HG02840 (cell line): ENCODE measurements at regions not wholly inside any gene's neighbourhood (a gene's known extent, or its start where the extent isn't known, plus 50 kb on each side); places are given as distances from the start of the nearest gene placed in this dataset.

Experiments used
- ATAC-seq: cut with Tn5 transposase; IDR thresholded peaks from one replicate; pipeline ENCODE4 v1.9.1; 2021; ENCODE audit warnings: mild to moderate bottlenecking, moderate library complexity, moderate number of reproducible peaks; ENCODE audit not compliant: unreplicated experiment, low FRiP score

GRCh38 chr4:138426786-138427185, 184.6 kb upstream of the SLC7A11 start:
- no peak for ATAC-seq

- no peak for ATAC-seq
Observed at GRCh38 chr4:138420471-138420870, 178.3 kb upstream of the SLC7A11 start.

- ATAC-seq: no peak
Observed at GRCh38 chr4:138414202-138414601, 172.1 kb upstream of the SLC7A11 start.

DNA sequence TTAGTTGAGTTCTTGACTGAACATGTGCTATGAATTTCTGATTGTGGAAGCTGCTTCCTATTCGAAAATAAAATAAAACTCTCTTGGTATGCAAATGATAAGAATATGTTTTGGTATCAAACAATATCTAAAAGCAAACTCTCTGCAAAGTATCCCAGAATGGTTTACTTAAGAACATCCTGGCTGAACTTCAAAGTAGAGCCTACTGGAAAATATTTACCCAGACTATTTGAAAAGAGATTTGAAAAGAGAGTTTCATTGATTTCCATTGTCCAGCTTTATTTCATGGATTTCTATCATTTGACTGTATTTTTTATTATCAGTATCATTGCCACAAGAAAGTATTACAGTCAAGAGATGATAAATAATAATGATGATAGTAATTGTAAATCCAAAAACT, 171.1 kb upstream of the SLC7A11 start:
- ATAC-seq: no peak

DNA sequence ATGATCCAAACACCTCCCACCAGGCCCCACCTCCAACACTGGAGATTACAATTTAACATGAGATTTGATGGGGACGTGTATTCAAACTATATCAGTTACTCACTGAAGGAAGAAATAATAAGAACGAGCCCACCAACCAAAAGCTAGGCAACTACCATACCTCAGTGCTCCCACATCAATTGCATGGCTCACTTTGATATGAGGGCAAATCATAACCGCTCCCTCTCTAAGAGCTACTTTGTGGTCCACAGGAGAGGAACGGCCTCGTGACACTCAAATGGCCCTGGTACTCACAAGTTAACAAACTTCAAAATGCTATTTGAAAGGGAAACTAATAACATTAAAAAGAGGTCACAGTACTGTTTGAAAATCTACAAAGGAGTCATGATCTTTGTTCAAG, 170.7 kb upstream of the SLC7A11 start:
- no peak for ATAC-seq

DNA sequence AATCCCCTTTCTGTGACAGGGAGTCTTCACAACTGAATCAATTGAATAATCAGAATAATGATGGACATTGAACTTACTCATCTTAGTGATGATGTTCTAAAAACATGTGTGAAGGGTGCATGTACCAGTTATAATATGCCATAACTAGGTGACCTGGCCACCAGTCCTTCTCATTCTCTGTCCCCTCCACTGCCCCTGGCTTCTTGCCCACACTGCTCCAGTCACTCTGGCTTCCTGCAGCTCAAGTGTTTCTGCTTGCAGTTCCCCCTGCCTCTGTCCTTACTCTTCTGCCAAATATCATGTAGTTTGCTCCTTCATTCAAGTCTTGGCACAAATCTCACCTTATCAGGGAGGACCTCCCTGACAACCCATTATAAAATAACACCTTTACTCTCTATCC, 168.1 kb upstream of the SLC7A11 start:
- ATAC-seq: no peak

GRCh38 chr4:138409670-138410069, 167.5 kb upstream of the SLC7A11 start:
- no peak for ATAC-seq

DNA sequence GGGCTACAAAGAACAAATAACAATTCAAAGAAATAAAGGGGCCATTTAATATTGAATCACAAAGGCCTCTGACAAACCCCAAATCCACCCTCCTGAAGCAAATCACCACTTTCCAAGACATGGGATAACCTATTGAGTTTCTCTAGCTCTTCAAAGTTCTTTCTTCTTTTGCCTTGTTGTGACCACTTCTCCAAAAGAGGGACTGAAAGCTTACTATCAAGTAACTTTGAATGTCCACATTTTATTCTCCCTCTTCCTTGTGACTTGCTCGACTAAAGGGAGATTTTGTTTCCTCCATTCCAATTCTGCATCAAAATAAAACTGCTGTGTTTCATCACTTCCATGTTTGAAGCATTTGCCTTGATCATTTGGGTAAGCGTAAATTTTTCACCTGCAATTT, 166.6 kb upstream of the SLC7A11 start:
- no peak for ATAC-seq

- ATAC-seq: no peak
Observed at GRCh38 chr4:138407329-138407728, 165.2 kb upstream of the SLC7A11 start.

GRCh38 chr4:138406876-138407275, 164.7 kb upstream of the SLC7A11 start:
- ATAC-seq: no peak

DNA sequence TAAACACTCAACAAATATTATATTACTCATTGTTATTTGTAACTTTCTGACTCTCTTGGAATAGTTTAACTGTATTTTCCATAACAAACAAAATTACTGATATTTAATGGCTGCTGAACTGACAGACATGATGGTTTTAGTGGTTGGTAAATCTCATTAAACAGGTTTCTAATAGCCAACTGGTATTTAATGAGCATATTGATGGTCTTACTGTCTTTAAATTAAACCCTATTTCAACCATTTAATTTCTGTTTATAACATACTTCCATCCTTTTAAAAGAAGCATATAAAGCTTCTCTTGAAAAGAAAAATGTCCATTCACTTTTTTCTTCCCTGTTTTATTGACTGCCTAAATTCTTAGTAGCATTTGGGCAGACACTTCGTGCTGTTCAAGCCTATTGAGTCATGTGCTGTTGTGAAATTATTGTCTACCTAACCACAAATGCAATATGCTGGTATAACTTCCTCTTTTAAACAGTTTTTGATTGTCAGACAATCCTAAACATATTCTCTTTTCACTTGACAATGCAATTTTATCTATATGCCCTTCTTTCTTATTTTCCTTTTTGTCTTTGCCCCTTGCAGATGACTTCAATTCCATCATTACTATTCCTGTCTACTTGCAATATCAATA, 163.9 kb upstream of the SLC7A11 start:
- ATAC-seq: peak; percentile 50

DNA sequence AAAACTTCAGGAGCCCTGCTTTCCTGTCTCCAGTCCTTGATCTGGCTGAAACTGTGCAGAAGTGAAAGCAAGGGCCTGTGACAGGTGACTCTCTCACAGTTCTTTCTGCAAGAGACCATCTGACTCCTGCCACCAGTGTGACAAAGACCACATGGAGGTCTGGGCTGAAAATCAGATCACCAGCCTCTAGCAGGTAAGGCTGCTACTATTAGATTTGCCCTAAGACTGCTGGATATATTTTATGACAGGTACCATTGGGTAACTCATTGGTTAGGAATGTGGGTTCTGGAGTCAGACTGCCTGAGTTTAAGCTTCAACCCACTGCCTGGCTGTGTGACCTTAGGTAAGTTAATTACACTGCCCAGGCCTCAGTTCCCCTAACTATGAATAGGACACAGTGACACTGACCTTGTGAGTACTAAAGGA, 163.3 kb upstream of the SLC7A11 start:
- peak; percentile 72 for ATAC-seq

DNA sequence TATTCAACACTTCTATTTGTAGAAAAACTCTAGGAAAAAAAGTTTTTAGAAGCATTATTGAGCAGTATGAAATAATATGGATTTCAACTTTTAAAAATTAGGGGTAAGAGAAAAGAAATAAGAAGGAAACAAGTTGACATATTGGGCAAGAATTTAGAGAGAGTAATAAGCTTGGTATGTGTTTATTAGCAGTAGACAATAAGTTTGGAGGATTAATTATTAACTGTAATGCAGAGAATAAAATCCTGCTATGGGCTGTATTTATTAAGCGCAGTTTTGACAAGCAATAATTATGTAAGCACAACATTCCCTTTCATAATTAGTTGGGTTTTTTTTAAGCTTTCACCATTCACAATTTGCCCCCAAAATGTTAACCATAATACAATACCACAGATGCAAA, 162.7 kb upstream of the SLC7A11 start:
- no peak for ATAC-seq

GRCh38 chr4:138404251-138404650, 162.1 kb upstream of the SLC7A11 start:
- ATAC-seq: no peak

DNA sequence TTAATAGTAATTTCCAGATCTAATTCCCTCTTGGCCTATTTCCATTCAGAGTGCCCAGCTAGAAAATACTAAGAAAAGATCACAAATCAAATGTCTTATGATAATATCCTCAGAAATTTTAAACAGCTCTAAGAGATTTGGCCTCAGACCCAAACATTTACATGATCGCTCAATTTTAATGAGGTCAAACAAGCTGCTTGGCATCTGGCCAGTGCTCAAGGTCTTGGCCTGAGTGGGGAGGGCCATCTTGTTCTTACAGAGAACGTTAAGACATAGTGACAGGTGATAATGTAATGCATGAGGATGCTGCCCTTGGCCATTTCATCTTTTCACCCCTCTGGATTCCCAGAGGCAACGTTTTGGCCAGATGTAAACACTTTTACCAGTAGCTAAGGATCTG, 159.2 kb upstream of the SLC7A11 start:
- ATAC-seq: no peak

DNA sequence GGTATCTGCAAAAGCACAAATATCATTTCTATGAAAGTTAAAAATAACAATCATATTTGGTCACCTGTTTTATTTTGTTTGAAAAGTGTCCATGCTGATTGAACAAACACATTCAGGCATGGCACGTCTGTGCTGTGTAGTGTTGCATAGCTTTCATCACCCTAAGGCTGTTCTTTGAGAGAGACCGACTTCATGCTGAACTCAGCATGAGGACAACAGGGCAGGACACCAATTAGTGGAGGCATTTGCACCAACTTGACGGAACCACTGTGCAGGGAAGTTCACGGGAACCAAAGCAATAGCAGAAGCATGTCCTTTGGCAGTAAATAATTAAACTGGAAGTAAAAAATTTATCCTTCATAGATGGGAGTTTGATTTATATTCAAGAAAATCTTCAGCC, 158.4 kb upstream of the SLC7A11 start:
- ATAC-seq: no peak

DNA sequence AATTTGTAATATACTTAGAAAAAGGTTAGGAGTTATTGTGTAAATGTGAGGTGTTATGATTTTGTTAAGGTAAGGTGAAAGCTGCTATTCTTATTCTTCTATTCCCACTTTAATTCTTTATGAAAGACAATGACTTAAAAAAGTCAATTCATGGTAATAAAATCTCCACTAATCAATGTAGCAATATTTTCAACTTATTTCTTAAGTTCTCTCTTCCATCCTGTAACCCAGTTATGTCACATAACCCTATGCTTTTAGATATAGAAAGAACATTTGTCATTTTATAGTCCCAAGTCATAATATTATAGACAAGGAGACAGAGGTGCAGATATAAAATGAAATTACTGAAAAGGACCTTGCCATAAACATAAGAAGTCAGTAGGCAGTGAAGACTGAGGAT, 157.9 kb upstream of the SLC7A11 start:
- no peak for ATAC-seq

GRCh38 chr4:138399081-138399480, 156.9 kb upstream of the SLC7A11 start:
- ATAC-seq: no peak

- ATAC-seq: no peak
Observed at GRCh38 chr4:138398322-138398721, 156.2 kb upstream of the SLC7A11 start.

- no peak for ATAC-seq
Observed at GRCh38 chr4:138393886-138394610, 151.9 kb upstream of the SLC7A11 start.

DNA sequence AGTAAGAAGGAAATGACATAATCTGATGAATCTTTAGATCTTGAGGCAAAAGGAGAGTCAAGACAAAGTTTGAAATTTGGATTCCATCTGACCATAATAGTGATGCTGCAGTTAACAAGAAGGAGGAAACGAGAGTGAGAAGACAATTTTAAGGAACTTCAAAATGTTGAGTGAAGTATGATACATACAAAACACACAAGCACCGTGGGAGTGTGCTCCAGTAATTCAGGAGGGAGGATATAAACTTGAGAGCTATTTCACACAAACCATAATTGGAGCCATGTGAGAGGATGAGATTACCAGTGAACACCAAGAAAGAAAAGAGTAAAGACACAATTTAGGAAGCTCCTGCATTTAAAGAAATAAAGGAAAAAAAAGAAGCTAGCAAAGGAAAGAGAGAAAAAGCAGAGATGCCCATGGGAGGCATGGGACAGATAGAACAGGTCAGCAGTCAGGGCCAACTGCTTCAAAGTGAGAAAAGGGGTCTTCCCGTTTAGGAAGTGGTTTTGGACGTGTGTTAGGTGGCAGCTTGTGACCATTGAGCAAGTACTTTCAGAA, 150.7 kb upstream of the SLC7A11 start:
- ATAC-seq: no peak
